Gastrocnemius medialis (tissue), 4 donors: ENCODE measurements at regions not wholly inside any gene's neighbourhood (a gene's known extent, or its start where the extent isn't known, plus 50 kb on each side); places are given as distances from the start of the nearest gene placed in this dataset.

Experiments used
- CTCF ChIP-seq, 5 experiments: fragments of 450-650 bp in 3 of 5; fragments of 200-600 bp in 2 of 5; sonication (generic) in 2 of 5; IDR thresholded peaks in 4 of 5; conservative IDR thresholded peaks in 1 of 5; 1 replicate in 4 of 5; 2 replicates in 1 of 5; pipeline ENCODE4 v1.5.1; 2016 to 2019; ENCODE audit warnings: antibody characterized with exemption in 5 of 5, mild to moderate bottlenecking in 3 of 5, moderate library complexity in 3 of 5
- POLR2A ChIP-seq, 2 donors: fragments of 450-650 bp; IDR thresholded peaks; one replicate each; pipeline ENCODE4 v1.6.1; 2017; ENCODE audit warnings: antibody characterized with exemption in 2 of 2, mild to moderate bottlenecking in 2 of 2, moderate library complexity in 2 of 2

GRCh38 chr2:81551040-81551634 is 1246.6 kb upstream of the LRRTM1 start:
- no peak for TF ChIP-seq CTCF (IDR thresholded peaks at IDR 0.05 in 4 of 5, conservative IDR thresholded peaks at IDR 0.05 in 1 of 5)
- TF ChIP-seq POLR2A (IDR thresholded peaks at IDR 0.05): no peak
